Choroid plexus epithelial cell (primary cell): ENCODE measurements at regions not wholly inside any gene's neighbourhood (a gene's known extent, or its start where the extent isn't known, plus 50 kb on each side); places are given as distances from the start of the nearest gene placed in this dataset.

Experiments
- DNase-seq: peaks from one replicate; pipeline ENCODE4 v3.0.0-alpha.2; 2010; ENCODE audit warnings: low read depth
- H3K4me3 ChIP-seq: 2 replicates; pipeline ENCODE4 v1.5.1; 2011; ENCODE audit warnings: low read depth, mild to moderate bottlenecking, control low read depth, low read length, moderate library complexity
- TF ChIP-seq, protein P1 (sequence below): conservative IDR thresholded peaks from 2 replicates; pipeline ENCODE4 v1.5.1; 2011; ENCODE audit warnings: low read depth, mild to moderate bottlenecking, control low read depth, inconsistent platforms, low read length, moderate library complexity

DNA sequence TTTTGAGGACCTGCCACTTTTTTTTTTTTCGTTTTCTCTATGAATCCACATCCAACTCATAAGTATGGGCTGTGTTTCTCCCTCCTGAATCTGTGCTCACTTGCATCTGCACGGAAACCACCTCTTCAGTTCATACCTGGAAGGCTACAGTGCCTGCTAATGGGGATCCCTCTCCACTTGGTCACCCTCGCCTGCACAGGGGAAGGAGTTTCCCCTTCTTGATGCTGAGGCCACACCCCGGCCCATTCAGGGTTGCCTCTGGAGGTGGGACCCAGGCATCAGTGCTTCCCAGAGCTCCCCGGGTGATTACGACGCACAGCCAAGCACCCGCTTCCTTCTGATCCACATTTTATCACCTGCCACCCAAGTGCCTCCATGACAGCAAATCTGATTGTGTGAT is 85.9 kb upstream of the TBC1D3K start:
- H3K4me3 ChIP-seq, result no peak overlapping the region
- DNase-seq, result no peak
- TF ChIP-seq, protein P1, sequence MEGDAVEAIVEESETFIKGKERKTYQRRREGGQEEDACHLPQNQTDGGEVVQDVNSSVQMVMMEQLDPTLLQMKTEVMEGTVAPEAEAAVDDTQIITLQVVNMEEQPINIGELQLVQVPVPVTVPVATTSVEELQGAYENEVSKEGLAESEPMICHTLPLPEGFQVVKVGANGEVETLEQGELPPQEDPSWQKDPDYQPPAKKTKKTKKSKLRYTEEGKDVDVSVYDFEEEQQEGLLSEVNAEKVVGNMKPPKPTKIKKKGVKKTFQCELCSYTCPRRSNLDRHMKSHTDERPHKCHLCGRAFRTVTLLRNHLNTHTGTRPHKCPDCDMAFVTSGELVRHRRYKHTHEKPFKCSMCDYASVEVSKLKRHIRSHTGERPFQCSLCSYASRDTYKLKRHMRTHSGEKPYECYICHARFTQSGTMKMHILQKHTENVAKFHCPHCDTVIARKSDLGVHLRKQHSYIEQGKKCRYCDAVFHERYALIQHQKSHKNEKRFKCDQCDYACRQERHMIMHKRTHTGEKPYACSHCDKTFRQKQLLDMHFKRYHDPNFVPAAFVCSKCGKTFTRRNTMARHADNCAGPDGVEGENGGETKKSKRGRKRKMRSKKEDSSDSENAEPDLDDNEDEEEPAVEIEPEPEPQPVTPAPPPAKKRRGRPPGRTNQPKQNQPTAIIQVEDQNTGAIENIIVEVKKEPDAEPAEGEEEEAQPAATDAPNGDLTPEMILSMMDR, result no peak

GRCh38 chr17:37836593-37836992 is 87.6 kb upstream of the TBC1D3K start:
- TF ChIP-seq, protein P1, result no peak
- no peak for DNase-seq
- H3K4me3 ChIP-seq, result no peak overlapping the region

GRCh38 chr17:37834168-37834567 is 89.3 kb upstream of the HNF1B start:
- DNase-seq, result no peak
- TF ChIP-seq, protein P1, result no peak
- H3K4me3 ChIP-seq, result no peak overlapping the region

DNA sequence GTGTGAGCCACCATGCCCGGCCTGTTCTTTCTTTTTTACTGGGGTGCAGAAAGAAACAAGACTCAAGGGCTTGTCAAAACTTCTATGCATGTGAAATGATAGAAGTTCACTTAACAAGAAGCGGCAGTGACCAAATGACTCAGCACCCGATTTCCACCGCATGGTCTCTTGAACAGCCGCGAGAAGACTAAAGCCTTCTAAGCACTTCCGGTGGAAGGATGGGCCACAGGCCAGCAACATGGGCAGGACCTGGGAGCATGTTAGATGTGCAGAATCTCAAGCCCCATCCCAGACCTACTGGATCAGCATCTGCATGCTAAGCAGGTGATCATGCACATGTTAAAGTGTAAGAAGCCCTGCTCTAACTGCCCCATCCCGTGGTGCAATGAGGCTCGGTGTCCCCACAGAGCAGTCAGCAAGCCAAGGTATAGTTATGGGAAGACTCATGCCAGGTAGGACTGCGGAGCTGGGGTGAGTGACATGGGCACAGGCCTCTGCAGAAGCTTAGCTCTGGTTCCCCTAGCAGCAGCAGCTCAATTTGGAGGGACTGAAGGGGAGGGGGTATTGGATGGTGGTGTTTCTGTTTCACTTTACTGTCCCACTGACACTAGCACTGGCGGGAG is 88.5 kb upstream of the HNF1B start:
- TF ChIP-seq, protein P1, result no peak
- H3K4me3 ChIP-seq, result no peak overlapping the region
- DNase-seq, result no peak

GRCh38 chr17:37831986-37832385 is 87.1 kb upstream of the HNF1B start:
- TF ChIP-seq, protein P1, result no peak
- no peak for DNase-seq
- no peak overlapping the region for H3K4me3 ChIP-seq

GRCh38 chr17:37831492-37831891 is 86.6 kb upstream of the HNF1B start:
- DNase-seq, result no peak
- TF ChIP-seq, protein P1, result no peak
- H3K4me3 ChIP-seq, result no peak overlapping the region
